ENCODE measurements at regions not wholly inside any gene's neighbourhood (a gene's known extent, or its start where the extent isn't known, plus 50 kb on each side); places are given as distances from the start of the nearest gene placed in this dataset.
"Not testable (repeated sequence)": the region's sequence is repeated elsewhere in the genome, so short reads cannot be mapped to it uniquely, and the experiment has no call there.

GRCh38 chr7:76117306-76117991 is 69.5 kb downstream of the MDH2 start:
- ATAC-seq; intact Hi-C loops (cut with DNase I, micrococcal nuclease); H3K4me3 ChIP-seq; H3K4me1 ChIP-seq (ENCODE audit: low read depth); DNase-seq; H3K9me3 ChIP-seq; H3K36me3 ChIP-seq (ENCODE audit: low read depth): not testable (repeated sequence)

DNA sequence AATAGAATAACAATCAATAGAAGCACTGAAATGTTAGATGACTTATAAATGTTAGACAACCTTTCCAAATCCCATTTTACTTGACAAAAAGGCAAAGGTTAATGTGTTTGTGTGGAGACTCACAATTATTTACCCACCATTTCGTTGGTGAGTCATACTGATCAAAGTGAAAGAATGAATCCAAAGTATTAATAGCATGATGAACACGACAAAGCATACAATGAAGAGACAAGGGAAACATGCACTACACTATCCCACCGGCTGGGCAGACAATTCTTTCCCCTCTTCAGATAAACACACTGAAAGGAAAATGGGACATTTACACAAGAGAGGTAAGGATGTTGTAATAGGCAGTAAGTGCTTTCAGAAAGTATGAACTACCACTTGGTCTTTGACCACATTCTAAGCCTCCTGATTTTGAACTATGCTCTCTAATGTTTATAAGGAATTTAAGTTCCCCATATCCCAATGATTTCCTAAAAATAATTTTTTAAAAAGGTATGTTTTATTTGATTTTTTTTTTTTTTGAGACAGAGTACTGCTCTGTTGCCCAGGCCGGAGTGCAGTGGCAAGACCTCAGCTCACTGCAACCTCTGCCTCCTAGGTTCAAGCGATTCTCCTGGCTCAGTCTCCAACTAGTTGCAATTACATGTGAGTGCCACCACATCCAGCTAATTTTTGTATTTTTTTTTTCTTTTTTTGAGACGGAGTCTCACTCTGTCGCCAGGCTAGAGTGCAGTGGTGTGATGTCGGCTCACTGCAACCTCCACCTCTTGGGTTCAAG is 70.5 kb downstream of the MDH2 start:
- intact Hi-C loops (cut with DNase I, micrococcal nuclease); H3K9me3 ChIP-seq; H3K36me3 ChIP-seq (ENCODE audit: low read depth); H3K4me1 ChIP-seq (ENCODE audit: low read depth); H3K4me3 ChIP-seq; DNase-seq: not testable (repeated sequence)
- ATAC-seq = peak; percentile 41

GRCh38 chr7:76121044-76121443 is 73.1 kb downstream of the MDH2 start:
- H3K4me3 ChIP-seq = no peak overlapping the region
- H3K9me3 ChIP-seq = no peaks in the 10 kb centered on the region
- no peaks in the 10 kb centered on the region for H3K4me1 ChIP-seq (ENCODE audit: low read depth)
- intact Hi-C loops (cut with DNase I, micrococcal nuclease) = no loop called here
- ATAC-seq = no peak
- no peaks in the 10 kb centered on the region for H3K36me3 ChIP-seq (ENCODE audit: low read depth)
- no peak for TF ChIP-seq CTCF (IDR thresholded peaks at IDR 0.05)
- no peak for DNase-seq

DNA sequence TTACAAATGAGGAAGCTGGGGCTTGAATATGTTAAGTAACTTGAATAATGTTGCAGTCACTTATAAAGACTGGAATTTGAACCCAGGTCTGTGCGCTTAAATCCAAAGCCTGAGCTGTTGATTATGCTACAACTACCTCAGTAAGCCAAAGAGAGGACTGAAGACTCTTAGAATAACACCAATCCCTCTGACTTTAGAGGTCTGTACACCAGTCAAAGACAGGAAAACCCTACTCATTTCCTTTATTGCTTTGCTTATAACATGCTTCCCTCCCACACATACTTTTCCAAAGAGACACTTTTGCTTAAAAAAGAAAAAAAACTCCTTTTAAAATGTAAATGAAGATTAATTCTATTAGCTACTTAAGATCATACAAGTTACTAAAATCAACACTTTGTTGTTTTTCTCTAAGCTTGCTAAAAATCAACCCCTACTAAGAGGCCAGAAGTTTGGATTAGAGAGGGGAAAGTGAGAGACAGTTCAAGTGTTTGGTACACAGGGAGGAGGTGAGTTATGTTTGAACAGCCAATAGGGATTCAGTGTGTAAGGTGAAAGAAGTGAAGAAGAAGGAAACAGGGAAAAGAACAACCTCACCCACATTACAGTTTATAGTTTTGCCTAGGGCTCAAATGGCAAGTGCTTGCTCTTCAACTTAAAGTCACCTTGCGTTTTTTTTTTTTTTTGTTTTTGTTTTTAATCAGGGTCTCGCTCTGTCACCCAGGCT is 74.8 kb downstream of the MDH2 start:
- no peak overlapping the region for H3K4me3 ChIP-seq
- ATAC-seq (peak; percentile 34), DNase-seq (no peak)
- H3K9me3 ChIP-seq = no peaks in the 10 kb centered on the region
- no peaks in the 10 kb centered on the region for H3K36me3 ChIP-seq (ENCODE audit: low read depth)
- intact Hi-C loops (cut with DNase I, micrococcal nuclease) = no loop called here
- TF ChIP-seq CTCF (IDR thresholded peaks at IDR 0.05) = no peak
- H3K4me1 ChIP-seq (ENCODE audit: low read depth) = no peaks in the 10 kb centered on the region

DNA sequence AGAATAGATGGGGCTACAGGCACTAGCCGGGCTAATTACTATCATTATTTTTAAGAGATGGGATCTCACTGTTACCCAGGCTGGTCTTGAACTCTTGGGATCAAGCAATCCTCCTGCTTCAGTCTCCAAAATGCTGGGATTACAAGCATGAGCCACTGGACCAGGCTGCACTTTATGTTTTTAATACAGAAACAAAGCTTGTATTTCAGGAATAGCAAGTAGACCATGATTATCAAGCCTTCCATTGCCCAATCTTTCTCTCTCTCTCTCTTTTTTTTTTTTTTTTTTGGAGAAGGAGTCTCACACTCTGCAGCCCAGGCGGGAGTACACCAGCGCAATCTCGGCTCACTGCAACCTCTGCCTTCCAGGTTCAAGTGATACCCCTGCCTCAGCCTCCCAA is 75.4 kb downstream of the MDH2 start:
- no peak overlapping the region for H3K4me3 ChIP-seq
- intact Hi-C loops (cut with DNase I, micrococcal nuclease) = no loop called here
- H3K36me3 ChIP-seq (ENCODE audit: low read depth) = no peaks in the 10 kb centered on the region
- DNase-seq = no peak
- no peak for TF ChIP-seq CTCF (IDR thresholded peaks at IDR 0.05)
- H3K4me1 ChIP-seq (ENCODE audit: low read depth) = no peaks in the 10 kb centered on the region
- no peaks in the 10 kb centered on the region for H3K9me3 ChIP-seq
- ATAC-seq = no peak

- ATAC-seq (no peak), DNase-seq (no peak)
- no peak overlapping the region for H3K4me3 ChIP-seq
- no peak for TF ChIP-seq CTCF (IDR thresholded peaks at IDR 0.05)
- H3K9me3 ChIP-seq = no peaks in the 10 kb centered on the region
- H3K4me1 ChIP-seq (ENCODE audit: low read depth) = no peaks in the 10 kb centered on the region
- intact Hi-C loops (cut with DNase I, micrococcal nuclease) = no loop called here
- H3K36me3 ChIP-seq (ENCODE audit: low read depth) = no peaks in the 10 kb centered on the region
Measured at GRCh38 chr7:76125560-76125959, 76.1 kb upstream of the SRRM3 start.

Data from mucosa of descending colon (tissue), 3 donors.